H1 (cell line): ENCODE measurements at regions not wholly inside any gene's neighbourhood (a gene's known extent, or its start where the extent isn't known, plus 50 kb on each side); places are given as distances from the start of the nearest gene placed in this dataset.

Experiments
- CTCF ChIA-PET: fragments of 300-600 bp; sonication (Branson Sonifier 250); formaldehyde crosslinking; loops from one replicate; lab custom pipeline; 2021; ENCODE audit not compliant: partially characterized antibody; lab: Charles Lee
- POLR2A ChIA-PET: fragments of 300-600 bp; sonication (Branson Sonifier 250); formaldehyde crosslinking; loops from one replicate; lab custom pipeline; 2021; ENCODE audit warnings: inconsistent platforms; ENCODE audit not compliant: partially characterized antibody; lab: Charles Lee
- DNase-seq, 2 experiments: peaks; one replicate each; pipeline versions ENCODE4 v3.0.0 to v3.0.0-alpha.2; 2010 to 2022; ENCODE audit warnings: low spot score in 2 of 2, low read depth in 1 of 2, mixed read lengths in 1 of 2
- FAIRE-seq: peaks from 2 replicates; lab custom pipeline; 2011; peaks lifted over from hg19 to GRCh38; lab: Jason Lieb, UNC
- H2AFZ ChIP-seq: 2 replicates; pipeline ENCODE4 v1.8.1; 2012; ENCODE audit warnings: low read length, inconsistent platforms
- H2AK5ac ChIP-seq: 2 replicates; pipeline ENCODE4 v1.6.1; 2013; ENCODE audit warnings: low read depth, low read length
- H2BK120ac ChIP-seq: replicated peaks from 2 replicates; pipeline ENCODE3; 2013; ENCODE audit warnings: low read depth, low read length, inconsistent platforms
- H2BK12ac ChIP-seq: 2 replicates; pipeline ENCODE4 v1.6.1; 2013; ENCODE audit warnings: low read depth, low read length
- H2BK15ac ChIP-seq: 2 replicates; pipeline ENCODE4 v1.6.1; 2013; ENCODE audit warnings: low read length
- H2BK20ac ChIP-seq: 2 replicates; pipeline ENCODE4 v1.6.1; 2013; ENCODE audit warnings: low read length
- H2BK5ac ChIP-seq: 2 replicates; pipeline ENCODE4 v1.6.1; 2013; ENCODE audit warnings: low read depth, low read length
- H3K14ac ChIP-seq: 2 replicates; pipeline ENCODE4 v1.6.1; 2013; ENCODE audit warnings: inconsistent platforms; ENCODE audit not compliant: insufficient read length
- H3K18ac ChIP-seq: 2 replicates; pipeline ENCODE4 v1.6.1; 2013; ENCODE audit warnings: low read length; ENCODE audit errors: extremely low read depth
- H3K23ac ChIP-seq: 2 replicates; pipeline ENCODE4 v1.6.1; 2013; ENCODE audit warnings: inconsistent platforms; ENCODE audit not compliant: insufficient read length
- H3K23me2 ChIP-seq: 2 replicates; pipeline ENCODE4 v1.6.1; 2013; ENCODE audit warnings: low read depth, low read length
- H3K27ac ChIP-seq: 2 replicates; pipeline ENCODE4 v1.6.1; 2011; ENCODE audit warnings: low read depth, low read length, inconsistent platforms
- H3K27me3 ChIP-seq, 4 experiments: replicated peaks in 1 of 4; 1 replicate in 1 of 4; 2 replicates in 3 of 4; pipeline versions ENCODE4 v1.6.1 to v1.8.1; 2011 to 2013; ENCODE audit warnings: low read length in 3 of 4, mild to moderate bottlenecking in 3 of 4, inconsistent platforms in 2 of 4, mixed read lengths in 2 of 4, moderate library complexity in 1 of 4; ENCODE audit not compliant: control insufficient read depth in 3 of 4, insufficient read depth in 3 of 4; ENCODE audit errors: extremely low read depth in 1 of 4
- H3K36me3 ChIP-seq, 4 experiments: 2 replicates each; pipeline versions ENCODE4 v1.6.1 to v1.8.1; 2011 to 2013; ENCODE audit warnings: mild to moderate bottlenecking in 4 of 4, low read length in 3 of 4, moderate library complexity in 2 of 4, control low read depth in 1 of 4, inconsistent platforms in 1 of 4; ENCODE audit not compliant: insufficient read depth in 4 of 4, control insufficient read depth in 2 of 4
- H3K4ac ChIP-seq: replicated peaks from 2 replicates; pipeline ENCODE3; 2013; ENCODE audit warnings: low read length, low read depth, mixed read lengths, inconsistent platforms; ENCODE audit not compliant: insufficient read length
- H3K4me1 ChIP-seq, 4 experiments: replicated peaks in 1 of 4; 1 replicate in 1 of 4; 2 replicates in 3 of 4; pipeline versions ENCODE4 v1.6.1 to v1.8.1; 2011 to 2013; ENCODE audit warnings: low read length in 3 of 4, inconsistent platforms in 2 of 4, mixed read lengths in 1 of 4; ENCODE audit not compliant: insufficient read depth in 4 of 4, control insufficient read depth in 3 of 4
- H3K4me2 ChIP-seq, 2 experiments: 2 replicates each; pipeline versions ENCODE4 v1.6.1 to v1.8.1; 2011 to 2013; ENCODE audit warnings: low read depth in 2 of 2, low read length in 2 of 2, control low read depth in 1 of 2, inconsistent platforms in 1 of 2, mild to moderate bottlenecking in 1 of 2; ENCODE audit not compliant: insufficient read depth in 1 of 2
- H3K4me3 ChIP-seq, 4 experiments: fragments of 200-600, 300-600 bp in 1 of 4; sonication (generic), shearing (Covaris generic), sonication (Bioruptor Twin) in 1 of 4; 2 replicates each; pipeline versions ENCODE4 v1.5.1 to v1.8.1; 2011 to 2016; ENCODE audit warnings: low read length in 4 of 4, low read depth in 3 of 4, control low read depth in 2 of 4, inconsistent platforms in 2 of 4, mild to moderate bottlenecking in 2 of 4, mixed read lengths in 1 of 4, moderate library complexity in 1 of 4; ENCODE audit not compliant: insufficient read depth in 2 of 4; ENCODE audit errors: extremely low read depth in 1 of 4
- H3K56ac ChIP-seq: replicated peaks from 2 replicates; pipeline ENCODE3; 2013; ENCODE audit warnings: low read depth, mild to moderate bottlenecking, mixed read lengths, low read length, inconsistent platforms; ENCODE audit not compliant: insufficient read length
- H3K79me1 ChIP-seq: 2 replicates; pipeline ENCODE4 v1.6.1; 2013; ENCODE audit warnings: low read depth, low read length, control low read depth
- H3K79me2 ChIP-seq, 2 experiments: 2 replicates each; pipeline versions ENCODE4 v1.6.1 to v1.8.1; 2012 to 2013; ENCODE audit warnings: low read length in 2 of 2, mild to moderate bottlenecking in 2 of 2, inconsistent platforms in 1 of 2; ENCODE audit not compliant: insufficient read depth in 2 of 2, control insufficient read depth in 1 of 2
- H3K9ac ChIP-seq, 4 experiments: replicated peaks in 1 of 4; 1 replicate in 1 of 4; 2 replicates in 3 of 4; pipeline versions ENCODE4 v1.6.1 to v1.8.1; 2011 to 2013; ENCODE audit warnings: low read depth in 3 of 4, low read length in 3 of 4, control low read depth in 2 of 4, mild to moderate bottlenecking in 2 of 4, moderate library complexity in 2 of 4, inconsistent platforms in 1 of 4; ENCODE audit errors: extremely low read depth in 1 of 4
- H3K9me3 ChIP-seq, 2 experiments: 2 replicates each; pipeline versions ENCODE4 v1.6.1 to v1.8.1; 2012 to 2013; ENCODE audit warnings: mild to moderate bottlenecking in 2 of 2, moderate library complexity in 2 of 2, control low read depth in 1 of 2, inconsistent platforms in 1 of 2, low read depth in 1 of 2, low read length in 1 of 2, mixed read lengths in 1 of 2; ENCODE audit not compliant: insufficient read depth in 2 of 2
- H4K20me1 ChIP-seq, 2 experiments: replicated peaks in 1 of 2; 2 replicates each; pipeline versions ENCODE3 to v1.8.1; 2011 to 2013; ENCODE audit warnings: inconsistent platforms in 2 of 2, low read length in 2 of 2, mild to moderate bottlenecking in 1 of 2; ENCODE audit not compliant: insufficient read depth in 2 of 2, control insufficient read depth in 1 of 2
- H4K5ac ChIP-seq: 2 replicates; pipeline ENCODE4 v1.6.1; 2013; ENCODE audit warnings: low read length, low read depth, mixed read lengths, inconsistent platforms; ENCODE audit not compliant: insufficient read length
- H4K8ac ChIP-seq: 2 replicates; pipeline ENCODE4 v1.8.0; 2013; ENCODE audit warnings: mild to moderate bottlenecking, moderate library complexity, low read length, inconsistent platforms; ENCODE audit not compliant: insufficient read depth; ENCODE audit errors: extremely low read depth
- H4K91ac ChIP-seq: replicated peaks from 2 replicates; pipeline ENCODE3; 2013; ENCODE audit warnings: low read length, mixed read lengths, inconsistent platforms; ENCODE audit not compliant: insufficient read length
- WGBS, 2 experiments: shearing (Covaris generic) in 1 of 2; methylation state at CpG; one replicate each; pipeline versions ENCODE4 v1.1.6 to v1.1.7; 2013 to 2015; ENCODE audit warnings: low lambda C conversion rate in 2 of 2, mixed read lengths in 2 of 2, inconsistent platforms in 1 of 2, low coverage in 1 of 2, missing lambda C conversion rate in 1 of 2; ENCODE audit not compliant: insufficient replicate concordance in 2 of 2, insufficient coverage in 1 of 2, insufficient read length in 1 of 2; ENCODE audit errors: extremely low coverage in 1 of 2, missing lambda C conversion rate in 1 of 2; 5-methylcytosine and 5-hydroxymethylcytosine counted together
- TF ChIP-seq, protein P1 (sequence below): fragments of 300-600 bp; sonication (generic); IDR thresholded peaks from 2 replicates; pipeline ENCODE4 v1.7.1; 2012; ENCODE audit warnings: low read length, moderate library complexity, mild to moderate bottlenecking, inconsistent platforms; ENCODE audit not compliant: insufficient replicate concordance

GRCh38 chr12:68507657-68508056, 103.0 kb upstream of the RAP1B start:
- Histone ChIP-seq H3K18ac (no peak overlapping the region), H2BK15ac (no peak overlapping the region), H3K4ac (no peak overlapping the region), H4K8ac (no peak overlapping the region), H2BK5ac (no peak overlapping the region), H3K9me3 (no peaks in the 10 kb centered on the region), H2AK5ac (no peak overlapping the region), H3K14ac (no peak overlapping the region), H3K56ac (no peak overlapping the region), H3K79me1 (no peaks in the 10 kb centered on the region), H2AFZ (no peak overlapping the region), H3K27me3 (no peaks in the 10 kb centered on the region; a peak in 1 of 7 replicates), H3K23me2 (no peaks in the 10 kb centered on the region), H3K9ac (no peak overlapping the region), H2BK20ac (no peak overlapping the region), H2BK12ac (no peak overlapping the region), H3K23ac (no peak overlapping the region), H3K4me1 (no peaks in the 10 kb centered on the region), H2BK120ac (no peak overlapping the region), H3K4me3 (no peak overlapping the region), H3K27ac (no peak overlapping the region), H4K20me1 (no peaks in the 10 kb centered on the region), H4K91ac (no peak overlapping the region), H3K79me2 (no peaks in the 10 kb centered on the region), H3K4me2 (no peak overlapping the region), H4K5ac (no peak overlapping the region), H3K36me3 (no peaks in the 10 kb centered on the region)
- 89% methylated on average over 3 of the region's 3 CpGs; no CpG with 5 or more reads in 1 of the 2 experiments for WGBS, 2 experiments
- POLR2A ChIA-PET, result no interaction called here
- CTCF ChIA-PET, result no interaction called here
- DNase-seq, result no peak
- no peak for FAIRE-seq
- TF ChIP-seq, protein P1, sequence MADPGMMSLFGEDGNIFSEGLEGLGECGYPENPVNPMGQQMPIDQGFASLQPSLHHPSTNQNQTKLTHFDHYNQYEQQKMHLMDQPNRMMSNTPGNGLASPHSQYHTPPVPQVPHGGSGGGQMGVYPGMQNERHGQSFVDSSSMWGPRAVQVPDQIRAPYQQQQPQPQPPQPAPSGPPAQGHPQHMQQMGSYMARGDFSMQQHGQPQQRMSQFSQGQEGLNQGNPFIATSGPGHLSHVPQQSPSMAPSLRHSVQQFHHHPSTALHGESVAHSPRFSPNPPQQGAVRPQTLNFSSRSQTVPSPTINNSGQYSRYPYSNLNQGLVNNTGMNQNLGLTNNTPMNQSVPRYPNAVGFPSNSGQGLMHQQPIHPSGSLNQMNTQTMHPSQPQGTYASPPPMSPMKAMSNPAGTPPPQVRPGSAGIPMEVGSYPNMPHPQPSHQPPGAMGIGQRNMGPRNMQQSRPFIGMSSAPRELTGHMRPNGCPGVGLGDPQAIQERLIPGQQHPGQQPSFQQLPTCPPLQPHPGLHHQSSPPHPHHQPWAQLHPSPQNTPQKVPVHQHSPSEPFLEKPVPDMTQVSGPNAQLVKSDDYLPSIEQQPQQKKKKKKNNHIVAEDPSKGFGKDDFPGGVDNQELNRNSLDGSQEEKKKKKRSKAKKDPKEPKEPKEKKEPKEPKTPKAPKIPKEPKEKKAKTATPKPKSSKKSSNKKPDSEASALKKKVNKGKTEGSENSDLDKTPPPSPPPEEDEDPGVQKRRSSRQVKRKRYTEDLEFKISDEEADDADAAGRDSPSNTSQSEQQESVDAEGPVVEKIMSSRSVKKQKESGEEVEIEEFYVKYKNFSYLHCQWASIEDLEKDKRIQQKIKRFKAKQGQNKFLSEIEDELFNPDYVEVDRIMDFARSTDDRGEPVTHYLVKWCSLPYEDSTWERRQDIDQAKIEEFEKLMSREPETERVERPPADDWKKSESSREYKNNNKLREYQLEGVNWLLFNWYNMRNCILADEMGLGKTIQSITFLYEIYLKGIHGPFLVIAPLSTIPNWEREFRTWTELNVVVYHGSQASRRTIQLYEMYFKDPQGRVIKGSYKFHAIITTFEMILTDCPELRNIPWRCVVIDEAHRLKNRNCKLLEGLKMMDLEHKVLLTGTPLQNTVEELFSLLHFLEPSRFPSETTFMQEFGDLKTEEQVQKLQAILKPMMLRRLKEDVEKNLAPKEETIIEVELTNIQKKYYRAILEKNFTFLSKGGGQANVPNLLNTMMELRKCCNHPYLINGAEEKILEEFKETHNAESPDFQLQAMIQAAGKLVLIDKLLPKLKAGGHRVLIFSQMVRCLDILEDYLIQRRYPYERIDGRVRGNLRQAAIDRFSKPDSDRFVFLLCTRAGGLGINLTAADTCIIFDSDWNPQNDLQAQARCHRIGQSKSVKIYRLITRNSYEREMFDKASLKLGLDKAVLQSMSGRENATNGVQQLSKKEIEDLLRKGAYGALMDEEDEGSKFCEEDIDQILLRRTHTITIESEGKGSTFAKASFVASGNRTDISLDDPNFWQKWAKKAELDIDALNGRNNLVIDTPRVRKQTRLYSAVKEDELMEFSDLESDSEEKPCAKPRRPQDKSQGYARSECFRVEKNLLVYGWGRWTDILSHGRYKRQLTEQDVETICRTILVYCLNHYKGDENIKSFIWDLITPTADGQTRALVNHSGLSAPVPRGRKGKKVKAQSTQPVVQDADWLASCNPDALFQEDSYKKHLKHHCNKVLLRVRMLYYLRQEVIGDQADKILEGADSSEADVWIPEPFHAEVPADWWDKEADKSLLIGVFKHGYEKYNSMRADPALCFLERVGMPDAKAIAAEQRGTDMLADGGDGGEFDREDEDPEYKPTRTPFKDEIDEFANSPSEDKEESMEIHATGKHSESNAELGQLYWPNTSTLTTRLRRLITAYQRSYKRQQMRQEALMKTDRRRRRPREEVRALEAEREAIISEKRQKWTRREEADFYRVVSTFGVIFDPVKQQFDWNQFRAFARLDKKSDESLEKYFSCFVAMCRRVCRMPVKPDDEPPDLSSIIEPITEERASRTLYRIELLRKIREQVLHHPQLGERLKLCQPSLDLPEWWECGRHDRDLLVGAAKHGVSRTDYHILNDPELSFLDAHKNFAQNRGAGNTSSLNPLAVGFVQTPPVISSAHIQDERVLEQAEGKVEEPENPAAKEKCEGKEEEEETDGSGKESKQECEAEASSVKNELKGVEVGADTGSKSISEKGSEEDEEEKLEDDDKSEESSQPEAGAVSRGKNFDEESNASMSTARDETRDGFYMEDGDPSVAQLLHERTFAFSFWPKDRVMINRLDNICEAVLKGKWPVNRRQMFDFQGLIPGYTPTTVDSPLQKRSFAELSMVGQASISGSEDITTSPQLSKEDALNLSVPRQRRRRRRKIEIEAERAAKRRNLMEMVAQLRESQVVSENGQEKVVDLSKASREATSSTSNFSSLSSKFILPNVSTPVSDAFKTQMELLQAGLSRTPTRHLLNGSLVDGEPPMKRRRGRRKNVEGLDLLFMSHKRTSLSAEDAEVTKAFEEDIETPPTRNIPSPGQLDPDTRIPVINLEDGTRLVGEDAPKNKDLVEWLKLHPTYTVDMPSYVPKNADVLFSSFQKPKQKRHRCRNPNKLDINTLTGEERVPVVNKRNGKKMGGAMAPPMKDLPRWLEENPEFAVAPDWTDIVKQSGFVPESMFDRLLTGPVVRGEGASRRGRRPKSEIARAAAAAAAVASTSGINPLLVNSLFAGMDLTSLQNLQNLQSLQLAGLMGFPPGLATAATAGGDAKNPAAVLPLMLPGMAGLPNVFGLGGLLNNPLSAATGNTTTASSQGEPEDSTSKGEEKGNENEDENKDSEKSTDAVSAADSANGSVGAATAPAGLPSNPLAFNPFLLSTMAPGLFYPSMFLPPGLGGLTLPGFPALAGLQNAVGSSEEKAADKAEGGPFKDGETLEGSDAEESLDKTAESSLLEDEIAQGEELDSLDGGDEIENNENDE, result no peak
